Sigmoid colon (tissue), 4 donors: ENCODE measurements at regions not wholly inside any gene's neighbourhood (a gene's known extent, or its start where the extent isn't known, plus 50 kb on each side); places are given as distances from the start of the nearest gene placed in this dataset.

Experiments used
- EP300 ChIP-seq, 4 donors: sonication (generic); formaldehyde crosslinking; IDR thresholded peaks; one replicate each; pipeline ENCODE4 v1.6.1; 2017; ENCODE audit warnings: antibody characterized with exemption in 4 of 4
- TF ChIP-seq, protein P1 (sequence below), 4 experiments: fragments of 450-650 bp in 3 of 4; fragments of 200-600 bp in 1 of 4; IDR thresholded peaks; one replicate each; pipeline ENCODE4 v1.5.1; 2016 to 2019; ENCODE audit warnings: antibody characterized with exemption in 4 of 4, mild to moderate bottlenecking in 3 of 4, moderate library complexity in 2 of 4

DNA sequence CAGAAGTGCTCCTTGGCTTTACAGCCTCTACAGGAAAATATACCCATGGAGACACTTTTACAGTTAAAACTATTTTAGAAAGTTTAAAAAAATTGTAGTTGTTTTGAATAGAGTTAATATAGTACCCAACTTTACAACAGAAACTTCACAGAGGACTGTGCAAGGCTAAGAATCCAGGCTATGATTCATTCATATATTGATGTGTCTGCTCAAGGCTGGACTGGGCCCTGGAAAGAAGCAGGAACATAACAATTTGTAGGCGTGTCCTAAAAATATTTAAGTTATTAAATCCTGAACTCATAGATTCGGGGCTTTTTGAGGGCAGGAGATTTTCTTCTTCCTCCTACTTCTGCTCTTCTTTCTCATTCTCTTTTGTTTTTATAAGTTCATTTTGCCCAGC is 291.5 kb upstream of the CCDC179 start:
- TF ChIP-seq EP300 (IDR thresholded peaks at IDR 0.05) = no peak
- TF ChIP-seq, protein P1, sequence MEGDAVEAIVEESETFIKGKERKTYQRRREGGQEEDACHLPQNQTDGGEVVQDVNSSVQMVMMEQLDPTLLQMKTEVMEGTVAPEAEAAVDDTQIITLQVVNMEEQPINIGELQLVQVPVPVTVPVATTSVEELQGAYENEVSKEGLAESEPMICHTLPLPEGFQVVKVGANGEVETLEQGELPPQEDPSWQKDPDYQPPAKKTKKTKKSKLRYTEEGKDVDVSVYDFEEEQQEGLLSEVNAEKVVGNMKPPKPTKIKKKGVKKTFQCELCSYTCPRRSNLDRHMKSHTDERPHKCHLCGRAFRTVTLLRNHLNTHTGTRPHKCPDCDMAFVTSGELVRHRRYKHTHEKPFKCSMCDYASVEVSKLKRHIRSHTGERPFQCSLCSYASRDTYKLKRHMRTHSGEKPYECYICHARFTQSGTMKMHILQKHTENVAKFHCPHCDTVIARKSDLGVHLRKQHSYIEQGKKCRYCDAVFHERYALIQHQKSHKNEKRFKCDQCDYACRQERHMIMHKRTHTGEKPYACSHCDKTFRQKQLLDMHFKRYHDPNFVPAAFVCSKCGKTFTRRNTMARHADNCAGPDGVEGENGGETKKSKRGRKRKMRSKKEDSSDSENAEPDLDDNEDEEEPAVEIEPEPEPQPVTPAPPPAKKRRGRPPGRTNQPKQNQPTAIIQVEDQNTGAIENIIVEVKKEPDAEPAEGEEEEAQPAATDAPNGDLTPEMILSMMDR (IDR thresholded peaks at IDR 0.05) = no peak
